HEK293 (cell line): ENCODE measurements at regions not wholly inside any gene's neighbourhood (a gene's known extent, or its start where the extent isn't known, plus 50 kb on each side); places are given as distances from the start of the nearest gene placed in this dataset.

Experiments used
- CTCF ChIP-seq: fragments of 450-650 bp; formaldehyde crosslinking; IDR thresholded peaks from 2 replicates; pipeline ENCODE4 v1.5.1; 2016; ENCODE audit warnings: missing biosample characterization, missing genetic modification characterization
- HOXA7 ChIP-seq: sonication (generic); formaldehyde crosslinking; IDR thresholded peaks from 2 replicates; pipeline ENCODE4 v1.8.1; 2022; ENCODE audit warnings: missing genetic modification reagents, borderline replicate concordance
- KLF17 ChIP-seq: fragments of 450-650 bp; formaldehyde crosslinking; IDR thresholded peaks from 2 replicates; pipeline ENCODE4 v1.5.1; 2016; ENCODE audit warnings: missing biosample characterization, missing genetic modification characterization
- KLF9 ChIP-seq: fragments of 450-650 bp; formaldehyde crosslinking; IDR thresholded peaks from 2 replicates; pipeline ENCODE4 v1.5.1; 2016; ENCODE audit warnings: missing biosample characterization, missing genetic modification characterization, low read depth
- YY1 ChIP-seq: fragments of 450-650 bp; formaldehyde crosslinking; IDR thresholded peaks from 2 replicates; pipeline ENCODE4 v1.5.1; 2018; ENCODE audit warnings: missing biosample characterization, missing genetic modification characterization
- ZNF10 ChIP-seq: fragments of 450-650 bp; formaldehyde crosslinking; IDR thresholded peaks from 2 replicates; pipeline ENCODE4 v1.5.1; 2017; ENCODE audit warnings: missing biosample characterization, missing genetic modification characterization
- ZNF114 ChIP-seq: fragments of 450-650 bp; formaldehyde crosslinking; IDR thresholded peaks from 2 replicates; pipeline ENCODE4 v1.5.0; 2017; ENCODE audit warnings: missing biosample characterization, missing genetic modification characterization
- ZNF132 ChIP-seq: fragments of 450-650 bp; formaldehyde crosslinking; IDR thresholded peaks from 2 replicates; pipeline ENCODE4 v1.5.1; 2017; ENCODE audit warnings: missing biosample characterization, missing genetic modification characterization, borderline replicate concordance
- ZNF146 ChIP-seq: fragments of 450-650 bp; formaldehyde crosslinking; IDR thresholded peaks from 2 replicates; pipeline ENCODE4 v1.5.1; 2016; ENCODE audit warnings: missing biosample characterization, missing genetic modification characterization
- ZNF18 ChIP-seq: fragments of 450-650 bp; formaldehyde crosslinking; IDR thresholded peaks from 2 replicates; pipeline ENCODE4 v1.5.1; 2016; ENCODE audit warnings: missing biosample characterization, missing genetic modification characterization
- ZNF549 ChIP-seq: fragments of 450-650 bp; IDR thresholded peaks from 2 replicates; pipeline ENCODE4 v1.5.1; 2018; ENCODE audit warnings: missing biosample characterization, missing genetic modification characterization, mild to moderate bottlenecking, inconsistent platforms, moderate library complexity
- ZNF596 ChIP-seq: fragments of 450-650 bp; IDR thresholded peaks from 2 replicates; pipeline ENCODE4 v1.5.0; 2018; ENCODE audit warnings: missing biosample characterization, mild to moderate bottlenecking, missing genetic modification characterization, moderate library complexity
- ZNF664 ChIP-seq: fragments of 450-650 bp; formaldehyde crosslinking; IDR thresholded peaks from 2 replicates; pipeline ENCODE4 v1.5.1; 2016; ENCODE audit warnings: missing biosample characterization, missing genetic modification characterization
- ZNF747 ChIP-seq: fragments of 450-650 bp; formaldehyde crosslinking; IDR thresholded peaks from 2 replicates; pipeline ENCODE4 v1.5.1; 2016; ENCODE audit warnings: missing biosample characterization, missing genetic modification characterization

- no peak for TF ChIP-seq ZNF146 (tag by site-specific recombination)
- no peak for TF ChIP-seq ZNF664 (tag by site-specific recombination)
- no peak for TF ChIP-seq CTCF (tag by site-specific recombination)
- no peak for TF ChIP-seq KLF9 (tag by site-specific recombination)
- no peak for TF ChIP-seq KLF17 (tag by site-specific recombination)
- no peak for TF ChIP-seq ZNF10 (tag by site-specific recombination)
- TF ChIP-seq ZNF114 (tag by site-specific recombination): no peak
- TF ChIP-seq ZNF747 (tag by site-specific recombination): no peak
- no peak for TF ChIP-seq ZNF132 (tag by site-specific recombination)
- no peak for TF ChIP-seq YY1 (tag by site-specific recombination)
- TF ChIP-seq ZNF549 (tag by site-specific recombination): no peak
- TF ChIP-seq ZNF596 (tag by site-specific recombination): no peak
- TF ChIP-seq HOXA7 (CRISPR knock-in tag): no peak
- TF ChIP-seq ZNF18 (tag by site-specific recombination): no peak
Measured at GRCh38 chrX:6377103-6377764, 148.6 kb upstream of the NLGN4X start.
